Putamen (tissue), 1 donor: ENCODE measurements at regions not wholly inside any gene's neighbourhood (a gene's known extent, or its start where the extent isn't known, plus 50 kb on each side); places are given as distances from the start of the nearest gene placed in this dataset.
A peak's percentile ranks its signal among the peaks of the same experiment; 100 is the strongest.

Experiments used
- DNase-seq: peaks from one replicate; pipeline ENCODE4 v3.0.0-alpha.2; 2016; ENCODE audit warnings: low spot score

DNA sequence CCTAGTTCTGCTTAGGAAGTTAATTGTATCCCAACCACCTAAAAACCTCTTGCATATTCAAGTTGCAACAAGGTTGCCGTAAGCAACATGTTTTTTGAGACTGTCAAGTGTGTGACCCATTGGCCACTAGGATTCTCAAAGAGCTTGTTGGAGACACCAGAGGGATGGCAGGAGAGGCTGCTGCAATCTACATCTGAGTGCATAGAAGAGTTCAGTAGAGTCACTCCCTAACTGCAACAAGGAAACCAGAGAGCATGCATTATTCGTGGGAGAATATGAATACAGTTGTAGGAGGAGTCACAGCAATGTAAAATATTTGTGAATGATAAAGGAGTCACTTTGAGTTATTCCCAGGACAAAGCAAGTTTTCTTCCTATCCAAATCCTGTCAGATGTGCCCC is 538.6 kb downstream of the TNS3 start:
- no peak for DNase-seq

- DNase-seq, result no peak
These were observed 539.2 kb downstream of the TNS3 start for GRCh38 chr7:47042669-47043068.

GRCh38 chr7:47040795-47041347 is 541.0 kb downstream of the TNS3 start:
- no peak for DNase-seq

DNA sequence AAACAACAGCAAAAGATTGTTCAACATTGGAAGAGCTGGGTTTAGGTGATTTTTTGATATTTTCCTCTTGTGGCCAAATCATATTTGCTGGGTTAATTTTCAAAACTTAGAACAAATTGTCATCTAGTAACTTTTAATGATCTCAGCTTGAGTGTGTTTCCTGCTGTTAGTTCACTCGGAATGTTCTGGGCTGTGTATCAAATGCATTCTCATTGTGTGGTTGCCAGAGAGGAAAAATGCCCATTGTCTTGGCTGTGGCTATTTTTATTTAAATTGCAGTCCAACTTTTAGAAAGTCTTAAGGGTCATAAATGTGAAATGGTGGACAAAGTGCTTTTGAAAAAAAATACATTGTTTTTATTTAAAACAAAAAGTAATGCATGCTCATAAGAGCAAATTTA is 542.0 kb downstream of the TNS3 start:
- DNase-seq, result peak; percentile 16

- no peak for DNase-seq
These were observed 542.7 kb downstream of the TNS3 start for GRCh38 chr7:47039089-47039648.

DNA sequence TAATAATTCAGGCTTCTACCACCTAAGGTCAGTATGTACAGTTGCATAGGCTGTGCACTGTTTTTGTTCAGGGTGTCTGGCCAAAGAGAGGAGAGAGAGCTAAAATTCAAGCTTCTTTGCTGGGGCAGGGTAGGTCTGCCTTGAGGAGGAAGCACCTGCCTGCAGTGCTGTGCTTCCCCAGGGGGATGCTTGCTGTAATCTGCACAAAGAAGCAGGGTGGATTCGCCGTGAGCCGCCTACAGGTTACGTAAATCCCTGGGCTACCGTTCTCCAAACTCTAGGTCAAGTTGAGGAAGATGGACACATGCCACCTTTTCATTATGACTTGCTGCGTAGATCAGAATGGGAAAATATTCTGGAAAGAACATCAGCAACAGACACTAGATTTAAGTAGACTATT is 543.3 kb downstream of the TNS3 start:
- DNase-seq, result no peak

GRCh38 chr7:47037607-47038006 is 544.3 kb downstream of the TNS3 start:
- DNase-seq, result no peak

DNA sequence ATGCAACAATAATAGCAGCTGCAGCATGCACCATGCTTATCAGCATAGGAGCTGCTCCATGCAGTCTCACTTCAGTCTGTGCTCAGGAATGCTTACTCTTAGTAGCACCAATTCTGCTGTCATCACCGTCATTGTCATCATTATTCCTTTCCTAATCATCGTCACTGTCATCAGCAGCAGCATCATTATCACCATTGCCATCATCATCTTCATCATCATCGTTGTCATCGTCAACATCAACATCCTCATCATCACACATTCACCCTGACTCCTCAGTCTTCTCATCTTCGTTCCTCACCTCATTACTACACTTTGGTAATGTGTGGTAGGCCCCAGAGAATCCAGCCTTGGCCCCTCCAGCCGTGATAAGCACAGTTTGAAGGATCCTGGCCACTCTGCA is 545.0 kb downstream of the TNS3 start:
- DNase-seq, result no peak

DNA sequence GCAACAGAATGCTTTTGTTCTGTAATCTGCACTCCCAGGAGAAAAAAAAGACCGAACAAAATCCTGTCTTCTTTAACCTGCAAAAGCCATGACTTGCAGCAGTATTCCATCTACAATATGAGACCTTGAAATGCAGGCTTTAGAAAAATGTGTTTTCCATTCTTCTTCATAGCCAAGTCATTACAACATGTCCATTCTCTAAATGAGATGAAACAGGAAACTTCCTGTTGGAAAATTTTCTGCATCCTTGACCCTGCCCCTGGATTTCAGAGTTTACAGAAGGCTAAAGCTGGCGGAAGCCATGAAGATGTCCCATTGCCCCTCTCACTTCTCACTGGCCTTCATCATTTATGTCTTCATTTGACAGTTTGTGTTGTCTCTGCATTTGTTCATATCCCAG is 546.4 kb downstream of the TNS3 start:
- no peak for DNase-seq

- no peak for DNase-seq
These were observed 547.7 kb downstream of the TNS3 start for GRCh38 chr7:47034180-47034579.

DNA sequence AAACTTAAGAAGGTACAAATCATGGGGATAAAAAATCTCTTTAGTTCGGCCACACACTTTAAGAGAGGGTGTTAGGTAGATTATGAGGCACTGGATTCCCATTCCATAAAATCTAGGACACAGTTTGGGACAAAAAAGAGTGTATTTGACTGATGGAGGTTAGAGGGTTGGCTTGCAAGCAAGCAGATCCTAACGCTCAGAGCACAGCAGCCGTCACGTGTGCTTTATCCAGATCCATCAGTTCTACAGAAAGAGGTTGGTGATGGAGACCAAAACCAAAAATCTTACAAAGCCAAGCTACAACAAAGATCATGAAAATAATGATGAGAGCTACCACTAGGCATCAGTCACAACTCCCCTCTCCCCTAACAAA is 549.4 kb downstream of the TNS3 start:
- DNase-seq, result no peak

GRCh38 chr7:47031786-47032535 is 550.0 kb downstream of the TNS3 start:
- no peak for DNase-seq

DNA sequence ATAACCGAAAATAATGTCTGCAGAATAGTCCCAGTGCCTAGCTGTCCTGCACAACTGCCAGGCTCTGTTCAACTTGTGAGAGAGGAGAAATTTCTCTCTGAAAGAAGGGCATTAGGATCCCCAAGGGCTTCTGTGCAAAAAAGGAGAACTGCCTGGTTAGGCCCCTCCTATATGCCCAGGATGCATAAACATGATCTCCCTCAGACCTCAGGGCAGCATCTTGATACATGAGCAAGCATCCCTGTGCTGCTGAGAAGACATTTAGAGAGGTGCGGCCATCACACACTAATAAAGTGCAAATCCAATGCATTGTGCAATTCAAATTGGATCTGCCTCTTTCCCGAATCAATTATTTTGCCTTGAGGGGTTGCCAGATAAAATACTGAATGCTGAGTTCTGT is 553.6 kb downstream of the TNS3 start:
- no peak for DNase-seq

DNA sequence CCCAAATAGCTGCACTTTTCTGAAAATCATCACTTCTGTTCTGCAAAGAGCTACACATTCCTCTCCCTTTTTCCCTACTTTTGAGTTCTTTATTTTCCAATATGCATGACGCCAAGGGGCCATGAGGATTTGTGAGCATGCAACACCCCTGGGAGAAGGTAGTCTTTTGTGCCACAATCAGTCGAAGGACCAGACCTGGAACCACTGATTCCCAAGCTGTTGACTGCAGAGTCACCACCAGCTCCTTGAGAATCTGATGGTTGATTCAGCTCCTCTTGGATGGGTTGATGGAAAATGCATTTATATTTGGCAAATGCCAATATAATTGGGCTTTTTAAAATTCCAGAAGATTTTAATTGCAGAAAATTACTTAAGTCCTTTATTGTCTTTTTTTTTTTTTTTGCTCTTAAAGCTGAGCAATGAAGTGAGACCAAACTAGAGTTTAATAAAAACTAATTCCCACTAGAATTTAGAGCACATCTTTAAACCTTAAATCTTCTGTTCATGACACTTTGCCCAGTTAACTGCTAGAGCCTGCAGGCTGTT is 554.1 kb downstream of the TNS3 start:
- no peak for DNase-seq

- DNase-seq, result no peak
These were observed 555.0 kb downstream of the TNS3 start for GRCh38 chr7:47026780-47027361.

- no peak for DNase-seq
These were observed 556.9 kb downstream of the TNS3 start for GRCh38 chr7:47024991-47025390.

- DNase-seq, result no peak
These were observed 573.5 kb downstream of the TNS3 start for GRCh38 chr7:47008461-47008860.

DNA sequence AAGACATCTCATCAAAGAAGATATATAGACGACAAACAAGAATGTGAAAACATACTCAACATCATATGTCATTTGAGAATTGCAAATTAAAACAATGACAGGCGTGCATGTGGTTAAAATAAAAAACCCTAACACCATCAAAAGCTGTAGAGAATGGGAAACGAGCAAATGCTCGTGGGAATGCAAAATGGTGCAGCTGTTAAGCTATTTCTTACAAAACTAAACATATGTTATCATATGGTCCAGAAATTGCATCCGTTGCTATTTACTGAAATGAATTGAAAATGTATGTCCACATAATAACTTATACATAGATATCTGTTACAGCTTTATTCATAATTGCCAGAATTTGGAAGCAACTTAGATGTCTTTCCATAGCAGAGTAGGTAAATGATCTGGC is 574.4 kb downstream of the TNS3 start:
- no peak for DNase-seq

- no peak for DNase-seq
These were observed 581.4 kb downstream of the TNS3 start for GRCh38 chr7:47000561-47000960.

GRCh38 chr7:46999866-47000265 is 582.0 kb downstream of the TNS3 start:
- no peak for DNase-seq

DNA sequence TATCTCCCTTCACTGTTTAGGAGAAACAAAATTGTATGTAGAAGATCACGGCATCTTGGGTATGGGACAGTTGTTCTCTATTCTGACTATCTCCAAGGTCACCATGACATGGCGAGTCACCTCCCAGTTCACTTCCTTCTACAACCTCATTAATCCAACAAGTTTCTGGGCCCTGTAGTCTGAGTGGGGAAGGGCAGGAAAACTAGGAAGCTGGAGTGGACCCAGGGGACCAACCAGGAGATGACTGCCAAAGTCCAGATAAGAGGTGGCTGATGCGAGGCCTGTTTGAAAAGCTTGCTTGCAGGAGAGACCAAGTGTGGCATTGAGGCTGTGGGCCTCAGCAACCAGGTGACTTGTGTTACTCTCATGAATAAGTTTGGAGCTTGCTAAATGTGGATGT is 584.9 kb downstream of the TNS3 start:
- DNase-seq, result no peak

DNA sequence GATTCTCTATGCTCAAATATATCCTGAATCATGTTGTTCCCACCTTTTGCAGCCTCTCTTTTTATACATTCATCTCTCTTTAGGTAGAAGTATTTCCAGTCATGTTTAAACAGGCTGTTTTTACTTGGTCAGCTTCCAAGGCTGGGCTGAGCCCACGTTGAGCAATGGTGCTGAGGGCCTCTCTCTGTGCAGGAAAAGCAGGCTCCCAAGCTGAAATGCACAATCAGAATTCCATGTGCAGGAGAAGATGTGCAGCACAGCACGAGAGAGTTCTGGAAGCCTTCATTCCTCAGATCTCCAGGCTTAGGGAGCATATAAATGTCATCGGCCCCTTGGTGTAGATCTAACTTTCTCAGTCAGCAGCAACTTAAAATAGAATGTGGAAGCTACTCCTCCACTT is 588.5 kb downstream of the TNS3 start:
- DNase-seq, result no peak

DNA sequence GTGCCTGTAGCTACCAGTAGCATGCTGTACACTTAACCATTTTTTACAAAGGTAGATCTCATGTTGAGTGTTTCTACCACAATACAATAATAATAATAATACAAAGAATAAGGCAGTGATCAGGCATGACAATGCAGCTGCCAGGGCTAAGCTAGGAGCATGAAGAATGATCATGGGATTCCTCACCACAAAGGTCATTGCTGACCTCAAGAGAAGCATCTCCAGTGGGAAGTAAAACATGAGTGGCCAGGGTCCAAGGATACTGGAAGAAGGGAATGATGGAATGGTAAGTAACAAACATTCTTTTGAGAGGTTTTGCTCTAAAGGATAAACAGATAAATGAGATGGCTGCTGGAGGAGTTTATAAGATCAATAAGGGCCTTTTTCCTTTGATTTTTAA is 591.1 kb downstream of the TNS3 start:
- no peak for DNase-seq
